ENCODE measurements at regions not wholly inside any gene's neighbourhood (a gene's known extent, or its start where the extent isn't known, plus 50 kb on each side); places are given as distances from the start of the nearest gene placed in this dataset.

- Mint-ChIP-seq H3K36me3 (ENCODE audit: insufficient read depth, unreplicated experiment) (no peaks in the 10 kb centered on the region), H3K4me3 (ENCODE audit: low read depth, unreplicated experiment) (no peak overlapping the region), H3K27ac (ENCODE audit: unreplicated experiment) (no peak overlapping the region), H3K4me1 (ENCODE audit: low read depth, unreplicated experiment) (no peaks in the 10 kb centered on the region), H3K9me3 (ENCODE audit: low read depth, unreplicated experiment) (peaks cover 5% of the 10 kb centered on the region), H3K27me3 (ENCODE audit: unreplicated experiment) (peaks cover 33% of the 10 kb centered on the region)
- no TSS peak for BruUV-seq (replicated peaks)
- TF ChIP-seq CTCF (IDR thresholded peaks at IDR 0.05; ENCODE audit: unreplicated experiment), result no peak
- CTCF ChIA-PET, result interaction anchor here (0.6 kb wide), 1 partner anchor 27 kb away, joined by 4 read pairs; no protein-coding TSS in a partner anchor
- no peak for DNase-seq
- intact Hi-C loops (cut with micrococcal nuclease; ENCODE audit: unreplicated experiment), result no loop called here
Measured at GRCh38 chr2:171608168-171608567, 79.1 kb upstream of the DYNC1I2 start.

GRCh38 chr2:171610824-171611223 is 76.4 kb upstream of the DYNC1I2 start:
- no peak for DNase-seq
- CTCF ChIA-PET, result no interaction called here
- Mint-ChIP-seq H3K9me3 (ENCODE audit: low read depth, unreplicated experiment) (peaks cover 5% of the 10 kb centered on the region), H3K4me1 (ENCODE audit: low read depth, unreplicated experiment) (no peaks in the 10 kb centered on the region), H3K36me3 (ENCODE audit: insufficient read depth, unreplicated experiment) (no peaks in the 10 kb centered on the region), H3K27ac (ENCODE audit: unreplicated experiment) (no peak overlapping the region), H3K27me3 (ENCODE audit: unreplicated experiment) (peaks cover 23% of the 10 kb centered on the region), H3K4me3 (ENCODE audit: low read depth, unreplicated experiment) (no peak overlapping the region)
- intact Hi-C loops (cut with micrococcal nuclease; ENCODE audit: unreplicated experiment), result no loop called here
- TF ChIP-seq CTCF (IDR thresholded peaks at IDR 0.05; ENCODE audit: unreplicated experiment), result no peak
- BruUV-seq (replicated peaks), result no TSS peak

- CTCF ChIA-PET, result no interaction called here
- no peak overlapping the region for H3K27ac Mint-ChIP-seq (ENCODE audit: unreplicated experiment)
- no peaks in the 10 kb centered on the region for H3K36me3 Mint-ChIP-seq (ENCODE audit: insufficient read depth, unreplicated experiment)
- peaks cover 17% of the 10 kb centered on the region for H3K27me3 Mint-ChIP-seq (ENCODE audit: unreplicated experiment)
- intact Hi-C loops (cut with micrococcal nuclease; ENCODE audit: unreplicated experiment), result no loop called here
- no peak overlapping the region for H3K4me3 Mint-ChIP-seq (ENCODE audit: low read depth, unreplicated experiment)
- DNase-seq, result no peak
- H3K9me3 Mint-ChIP-seq (ENCODE audit: low read depth, unreplicated experiment), result peaks cover 5% of the 10 kb centered on the region
- TF ChIP-seq CTCF (IDR thresholded peaks at IDR 0.05; ENCODE audit: unreplicated experiment), result no peak
- H3K4me1 Mint-ChIP-seq (ENCODE audit: low read depth, unreplicated experiment), result no peaks in the 10 kb centered on the region
- BruUV-seq (replicated peaks), result no TSS peak
Measured at GRCh38 chr2:171615069-171615468, 72.2 kb upstream of the DYNC1I2 start.

- CTCF ChIA-PET, result no interaction called here
- H3K4me1 Mint-ChIP-seq (ENCODE audit: low read depth, unreplicated experiment), result no peaks in the 10 kb centered on the region
- BruUV-seq (replicated peaks), result no TSS peak
- H3K9me3 Mint-ChIP-seq (ENCODE audit: low read depth, unreplicated experiment), result no peaks in the 10 kb centered on the region
- H3K27me3 Mint-ChIP-seq (ENCODE audit: unreplicated experiment), result peaks cover 3% of the 10 kb centered on the region
- no peak overlapping the region for H3K27ac Mint-ChIP-seq (ENCODE audit: unreplicated experiment)
- DNase-seq, result no peak
- intact Hi-C loops (cut with micrococcal nuclease; ENCODE audit: unreplicated experiment), result no loop called here
- no peaks in the 10 kb centered on the region for H3K36me3 Mint-ChIP-seq (ENCODE audit: insufficient read depth, unreplicated experiment)
- TF ChIP-seq CTCF (IDR thresholded peaks at IDR 0.05; ENCODE audit: unreplicated experiment), result no peak
- H3K4me3 Mint-ChIP-seq (ENCODE audit: low read depth, unreplicated experiment), result no peak overlapping the region
Measured at GRCh38 chr2:171617981-171618380, 69.3 kb upstream of the DYNC1I2 start.

Data from Calu3 (cell line).